HepG2 (cell line): ENCODE measurements at regions not wholly inside any gene's neighbourhood (a gene's known extent, or its start where the extent isn't known, plus 50 kb on each side); places are given as distances from the start of the nearest gene placed in this dataset.

Experiments
- ATAC-seq: fragments of 200-7000 bp; cut with Tn5 transposase; 3 replicates; pipeline ENCODE4 v1.9.1; 2020; ENCODE audit warnings: mild to moderate bottlenecking, moderate library complexity
- BruUV-seq: library from RNA; stranded (reverse); fragments of 400-500 nt; replicated peaks from 2 replicates; lab custom pipeline; 2021; lab: Mats Ljungman, UMichigan
- CTCF ChIA-PET: fragments of 300-600 bp; formaldehyde crosslinking; extraction: SDS; loops from one replicate; lab custom pipeline; 2021; ENCODE audit warnings: low total read pairs, inconsistent platforms, low intra/inter-chr PET ratio; lab: Yijun Ruan, JAX
- POLR2A ChIA-PET: fragments of 350-600 bp; sonication (Branson Sonifier 250); formaldehyde crosslinking; loops from one replicate; lab custom pipeline; 2020; ENCODE audit warnings: antibody characterized with exemption, inconsistent platforms; lab: Yijun Ruan, JAX
- DNase-seq: peaks from one replicate; pipeline ENCODE4 v3.0.0-alpha.2; 2015; ENCODE audit warnings: low spot score
- FAIRE-seq: peaks from 3 replicates; lab custom pipeline; 2011; peaks lifted over from hg19 to GRCh38; lab: Jason Lieb, UNC
- H2AFZ ChIP-seq: one replicate; pipeline ENCODE4 v1.6.1; 2011; ENCODE audit warnings: low read length, inconsistent platforms
- H3K27ac ChIP-seq: fragments of 300-600 bp; 3 replicates; pipeline ENCODE4 v1.8.0; 2011; ENCODE audit warnings: mixed run types, mild to moderate bottlenecking, mixed read lengths, low read length, inconsistent platforms; ENCODE audit not compliant: insufficient read depth; ENCODE audit errors: extremely low read length
- H3K27me3 ChIP-seq, 2 experiments: fragments of 200-600 bp in 1 of 2; 2 replicates in 1 of 2; 3 replicates in 1 of 2; pipeline versions ENCODE4 v1.6.0 to v1.8.0; 2011; ENCODE audit warnings: low read length in 2 of 2, mild to moderate bottlenecking in 2 of 2, moderate library complexity in 2 of 2, inconsistent platforms in 1 of 2; ENCODE audit not compliant: insufficient read depth in 2 of 2, control insufficient read depth in 1 of 2
- H3K36me3 ChIP-seq, 2 experiments: fragments of 200-600 bp in 1 of 2; replicated peaks in 1 of 2; 2 replicates in 1 of 2; 3 replicates in 1 of 2; pipeline versions ENCODE4 v1.5.1 to v1.8.0; 2011; ENCODE audit warnings: low read length in 2 of 2, inconsistent platforms in 1 of 2; ENCODE audit not compliant: insufficient read depth in 2 of 2, control insufficient read depth in 1 of 2
- H3K4me1 ChIP-seq: 2 replicates; pipeline ENCODE4 v1.5.1; 2012; ENCODE audit warnings: low read length, inconsistent platforms; ENCODE audit not compliant: insufficient read depth
- H3K4me2 ChIP-seq: 2 replicates; pipeline ENCODE4 v1.6.0; 2011; ENCODE audit warnings: low read depth, low read length, inconsistent platforms
- H3K4me3 ChIP-seq, 3 experiments: fragments of 200-600 bp in 1 of 3; sonication (generic), shearing (Covaris generic) in 1 of 3; replicated peaks in 1 of 3; 2 replicates each; pipeline ENCODE4 v1.5.1; 2011 to 2016; ENCODE audit warnings: low read length in 3 of 3, inconsistent platforms in 2 of 3, low read depth in 2 of 3, mild to moderate bottlenecking in 2 of 3, control low read depth in 1 of 3, mixed read lengths in 1 of 3; ENCODE audit not compliant: insufficient read depth in 1 of 3
- H3K79me2 ChIP-seq: one replicate; pipeline ENCODE4 v1.6.1; 2011; ENCODE audit warnings: low read length, inconsistent platforms; ENCODE audit not compliant: insufficient read depth
- H3K9ac ChIP-seq: 2 replicates; pipeline ENCODE4 v1.6.0; 2011; ENCODE audit warnings: mild to moderate bottlenecking, low read depth, low read length, inconsistent platforms; ENCODE audit not compliant: insufficient read depth
- H3K9me3 ChIP-seq: 2 replicates; pipeline ENCODE4 v1.5.1; 2012; ENCODE audit warnings: mild to moderate bottlenecking, low read length
- H4K20me1 ChIP-seq: 2 replicates; pipeline ENCODE4 v1.6.0; 2011; ENCODE audit warnings: inconsistent platforms, mild to moderate bottlenecking, low read length, moderate library complexity; ENCODE audit not compliant: insufficient read depth
- CEBPZ ChIP-seq: IDR thresholded peaks from 2 replicates; pipeline ENCODE4 v1.6.1; 2012; ENCODE audit warnings: low read length, improper control_type of control experiment
- ELK4 ChIP-seq: sonication (generic); formaldehyde crosslinking; IDR thresholded peaks from 2 replicates; pipeline ENCODE4 v1.9.0; 2021; ENCODE audit warnings: missing genetic modification reagents, borderline replicate concordance
- GPBP1L1 ChIP-seq: sonication (generic); formaldehyde crosslinking; IDR thresholded peaks from 2 replicates; pipeline ENCODE4 v1.5.0; 2020; ENCODE audit warnings: mild to moderate bottlenecking, missing genetic modification reagents
- HMGA1 ChIP-seq: sonication (generic); formaldehyde crosslinking; conservative IDR thresholded peaks from 2 replicates; pipeline ENCODE4 v1.4.0; 2020; ENCODE audit warnings: missing genetic modification reagents
- KMT2A ChIP-seq: sonication (generic); formaldehyde crosslinking; IDR thresholded peaks from 2 replicates; pipeline ENCODE4 v1.4.0; 2020; ENCODE audit warnings: missing genetic modification reagents
- MLX ChIP-seq: IDR thresholded peaks from 2 replicates; pipeline ENCODE4 v1.6.1; 2016
- NCOR1 ChIP-seq: fragments of 200-600 bp; sonication (generic); IDR thresholded peaks from 2 replicates; pipeline ENCODE4 v1.7.0; 2017; ENCODE audit warnings: antibody characterized with exemption, low read length, borderline replicate concordance
- NFE2L1 ChIP-seq: sonication (generic); formaldehyde crosslinking; IDR thresholded peaks from 2 replicates; pipeline ENCODE4 v1.4.0; 2020; ENCODE audit warnings: missing genetic modification reagents, mild to moderate bottlenecking, borderline replicate concordance
- NFRKB ChIP-seq: fragments of 450-650 bp; IDR thresholded peaks from 2 replicates; pipeline ENCODE4 v1.6.1; 2017
- PCBP1 ChIP-seq: fragments of 200-400 bp; formaldehyde crosslinking; IDR thresholded peaks from 2 replicates; pipeline ENCODE4 v1.6.1; 2017; ENCODE audit warnings: mild to moderate bottlenecking, low read depth, low read length, borderline replicate concordance
- RARG ChIP-seq: sonication (generic); formaldehyde crosslinking; IDR thresholded peaks from 2 replicates; pipeline ENCODE4 v1.4.0; 2020; ENCODE audit warnings: low read depth, mild to moderate bottlenecking, missing genetic modification reagents
- REPIN1 ChIP-seq: sonication (generic); formaldehyde crosslinking; IDR thresholded peaks from 2 replicates; pipeline ENCODE4 v1.8.0; 2022; ENCODE audit warnings: missing genetic modification reagents, low read depth, mild to moderate bottlenecking, borderline replicate concordance
- TFDP1 ChIP-seq: IDR thresholded peaks from 2 replicates; pipeline ENCODE4 v1.6.1; 2016; ENCODE audit warnings: missing compliant biosample characterization, missing genetic modification reagents, borderline replicate concordance
- ZBTB8A ChIP-seq: sonication (generic); formaldehyde crosslinking; IDR thresholded peaks from 2 replicates; pipeline ENCODE4 v1.4.0; 2020; ENCODE audit warnings: mild to moderate bottlenecking, low read depth, missing genetic modification reagents, borderline replicate concordance
- ZNF136 ChIP-seq: sonication (generic); formaldehyde crosslinking; IDR thresholded peaks from 2 replicates; pipeline ENCODE4 v1.8.1; 2022; ENCODE audit warnings: low read depth, mild to moderate bottlenecking, moderate library complexity, missing genetic modification reagents
- WGBS: methylation state at CpG from one replicate; pipeline ENCODE4 v1.1.6; 2017; ENCODE audit warnings: low lambda C conversion rate; 5-methylcytosine and 5-hydroxymethylcytosine counted together
- in situ Hi-C: cut with HindIII; loops from 2 replicates; pipeline ENCODE4 v1.10.0; 2017; ENCODE audit warnings: low pct_unique_long_range_greater_than_20kb; ENCODE audit not compliant: extremely low pct_ligation_motif_present
- intact Hi-C: fragments of 100-400 bp; cut with micrococcal nuclease; formaldehyde crosslinking; loops from one replicate; pipeline ENCODE4 v1.10.0; 2022; ENCODE audit not compliant: unreplicated experiment

GRCh38 chr12:77613411-77613810, 217.3 kb upstream of the NAV3 start (continued):
- no peak for TF ChIP-seq NCOR1
- TF ChIP-seq GPBP1L1 (CRISPR knock-in tag) = no peak
- TF ChIP-seq HMGA1 (CRISPR knock-in tag) = no peak
- TF ChIP-seq CEBPZ = no peak

- intact Hi-C loops (loop anchor here (10.0 kb wide), 1 partner anchor 314 kb away; no protein-coding TSS in a partner anchor), in situ Hi-C loops (no loop called here)
- ATAC-seq = no peak
- no peaks in the 10 kb centered on the region for H3K79me2 ChIP-seq
- H2AFZ ChIP-seq = no peak overlapping the region
- H4K20me1 ChIP-seq = no peaks in the 10 kb centered on the region
- ChIA-PET CTCF (no interaction called here), POLR2A (no interaction called here)
- no peak overlapping the region for H3K4me3 ChIP-seq
- H3K9ac ChIP-seq = no peak overlapping the region
- 0% methylated on average over 2 of the region's 2 CpGs for WGBS
- no peaks in the 10 kb centered on the region for H3K36me3 ChIP-seq
- no peak for FAIRE-seq
- H3K4me1 ChIP-seq = no peaks in the 10 kb centered on the region
- no peak for DNase-seq
- no peak overlapping the region for H3K27ac ChIP-seq
- H3K4me2 ChIP-seq = no peak overlapping the region
- H3K27me3 ChIP-seq = no peaks in the 10 kb centered on the region
- no TSS peak for BruUV-seq
- H3K9me3 ChIP-seq = no peaks in the 10 kb centered on the region
- TF ChIP-seq REPIN1 (CRISPR knock-in tag) (no peak), ZNF136 (CRISPR knock-in tag) (no peak), MLX (CRISPR knock-in tag) (no peak), NFE2L1 (CRISPR knock-in tag) (no peak), RARG (CRISPR knock-in tag) (no peak), TFDP1 (no peak), PCBP1 (no peak), ELK4 (CRISPR knock-in tag) (no peak), ZBTB8A (no peak), KMT2A (CRISPR knock-in tag) (no peak), NFRKB (no peak)
These were observed 220.2 kb upstream of the NAV3 start for GRCh38 chr12:77610446-77610845.
